ENCODE measurements at regions not wholly inside any gene's neighbourhood (a gene's known extent, or its start where the extent isn't known, plus 50 kb on each side); places are given as distances from the start of the nearest gene placed in this dataset.

DNA sequence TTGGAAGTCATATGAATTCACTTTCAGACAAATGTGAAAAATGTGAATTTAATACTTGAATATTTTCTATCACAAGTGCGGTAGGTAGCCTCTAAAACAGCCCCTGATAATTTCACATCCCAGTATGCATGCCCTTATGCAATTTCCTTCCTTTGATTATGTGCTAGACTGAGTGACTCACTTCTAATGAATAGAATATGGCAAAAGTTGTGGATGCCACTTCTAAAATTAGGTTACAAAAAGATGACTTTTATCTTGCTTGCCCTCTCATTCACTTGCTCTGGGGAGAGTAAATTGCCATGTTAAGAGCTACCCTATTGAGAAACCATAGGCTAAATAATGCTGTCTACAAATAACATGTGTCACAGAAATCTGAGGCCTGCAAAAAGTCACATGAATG lies 402.5 kb upstream of the PCDH9 start:
- TF ChIP-seq, protein P1, sequence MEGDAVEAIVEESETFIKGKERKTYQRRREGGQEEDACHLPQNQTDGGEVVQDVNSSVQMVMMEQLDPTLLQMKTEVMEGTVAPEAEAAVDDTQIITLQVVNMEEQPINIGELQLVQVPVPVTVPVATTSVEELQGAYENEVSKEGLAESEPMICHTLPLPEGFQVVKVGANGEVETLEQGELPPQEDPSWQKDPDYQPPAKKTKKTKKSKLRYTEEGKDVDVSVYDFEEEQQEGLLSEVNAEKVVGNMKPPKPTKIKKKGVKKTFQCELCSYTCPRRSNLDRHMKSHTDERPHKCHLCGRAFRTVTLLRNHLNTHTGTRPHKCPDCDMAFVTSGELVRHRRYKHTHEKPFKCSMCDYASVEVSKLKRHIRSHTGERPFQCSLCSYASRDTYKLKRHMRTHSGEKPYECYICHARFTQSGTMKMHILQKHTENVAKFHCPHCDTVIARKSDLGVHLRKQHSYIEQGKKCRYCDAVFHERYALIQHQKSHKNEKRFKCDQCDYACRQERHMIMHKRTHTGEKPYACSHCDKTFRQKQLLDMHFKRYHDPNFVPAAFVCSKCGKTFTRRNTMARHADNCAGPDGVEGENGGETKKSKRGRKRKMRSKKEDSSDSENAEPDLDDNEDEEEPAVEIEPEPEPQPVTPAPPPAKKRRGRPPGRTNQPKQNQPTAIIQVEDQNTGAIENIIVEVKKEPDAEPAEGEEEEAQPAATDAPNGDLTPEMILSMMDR (IDR thresholded peaks at IDR 0.05; ENCODE audit: insufficient read depth, low read depth, low read length): no peak
- TF ChIP-seq EZH2 (IDR thresholded peaks at IDR 0.05; ENCODE audit: insufficient read depth, low read length): no peak
